ENCODE measurements at regions not wholly inside any gene's neighbourhood (a gene's known extent, or its start where the extent isn't known, plus 50 kb on each side); places are given as distances from the start of the nearest gene placed in this dataset.
"Not testable (repeated sequence)": the region's sequence is repeated elsewhere in the genome, so short reads cannot be mapped to it uniquely, and the experiment has no call there.

- DNase-seq, result no peak
Observed at GRCh38 chr7:101744588-101744987, 72.8 kb upstream of the CUX1 start.

- DNase-seq, result no peak
Observed at GRCh38 chr7:101746314-101746713, 71.1 kb upstream of the CUX1 start.

- DNase-seq, result no peak
Observed at GRCh38 chr7:101747053-101747878, 70.2 kb upstream of the CUX1 start.

DNA sequence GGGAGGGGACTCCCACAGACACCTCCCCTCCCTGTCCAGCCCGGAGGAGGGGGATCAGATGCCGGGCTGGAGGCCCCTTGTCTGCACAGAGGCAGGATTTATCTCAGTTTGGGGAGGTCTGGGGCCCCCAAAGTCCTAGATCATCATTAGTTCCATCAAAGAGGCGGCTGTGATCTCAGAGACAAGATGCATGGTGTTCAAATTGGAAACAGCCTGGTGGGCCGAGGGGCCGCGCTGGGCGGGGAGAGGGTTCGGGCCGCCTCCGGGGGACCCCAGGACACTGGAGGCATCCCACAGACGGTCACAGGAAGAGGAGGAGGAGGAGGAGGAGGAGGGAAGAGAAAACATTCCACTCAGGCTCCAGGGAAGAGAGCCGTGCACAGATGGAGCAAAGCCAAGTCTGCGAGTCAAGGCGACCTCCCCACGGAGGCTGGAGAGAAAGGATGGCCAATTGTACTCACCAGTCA is 69.5 kb upstream of the CUX1 start:
- no peak for DNase-seq

DNA sequence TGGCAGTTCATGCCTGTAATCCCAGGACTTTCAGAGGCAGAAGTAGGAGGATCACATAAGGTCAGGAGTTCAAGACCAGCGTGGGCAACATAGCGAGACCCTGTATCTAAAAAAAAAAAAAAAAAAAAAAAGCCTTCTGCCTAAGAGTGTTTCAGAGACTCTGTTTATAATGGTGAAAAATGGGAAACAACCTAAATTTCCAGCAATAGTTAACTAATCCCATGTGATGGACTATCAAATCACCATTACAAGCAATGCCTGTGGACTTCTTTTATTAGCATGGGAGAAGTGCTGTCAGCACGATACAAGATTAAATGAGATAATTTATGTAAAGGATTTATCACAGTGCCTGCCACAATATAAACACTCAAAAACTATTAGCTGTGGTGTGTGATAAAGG is 67.5 kb upstream of the CUX1 start:
- no peak for DNase-seq

GRCh38 chr7:101753316-101753715 is 64.1 kb upstream of the CUX1 start:
- no peak for DNase-seq

DNA sequence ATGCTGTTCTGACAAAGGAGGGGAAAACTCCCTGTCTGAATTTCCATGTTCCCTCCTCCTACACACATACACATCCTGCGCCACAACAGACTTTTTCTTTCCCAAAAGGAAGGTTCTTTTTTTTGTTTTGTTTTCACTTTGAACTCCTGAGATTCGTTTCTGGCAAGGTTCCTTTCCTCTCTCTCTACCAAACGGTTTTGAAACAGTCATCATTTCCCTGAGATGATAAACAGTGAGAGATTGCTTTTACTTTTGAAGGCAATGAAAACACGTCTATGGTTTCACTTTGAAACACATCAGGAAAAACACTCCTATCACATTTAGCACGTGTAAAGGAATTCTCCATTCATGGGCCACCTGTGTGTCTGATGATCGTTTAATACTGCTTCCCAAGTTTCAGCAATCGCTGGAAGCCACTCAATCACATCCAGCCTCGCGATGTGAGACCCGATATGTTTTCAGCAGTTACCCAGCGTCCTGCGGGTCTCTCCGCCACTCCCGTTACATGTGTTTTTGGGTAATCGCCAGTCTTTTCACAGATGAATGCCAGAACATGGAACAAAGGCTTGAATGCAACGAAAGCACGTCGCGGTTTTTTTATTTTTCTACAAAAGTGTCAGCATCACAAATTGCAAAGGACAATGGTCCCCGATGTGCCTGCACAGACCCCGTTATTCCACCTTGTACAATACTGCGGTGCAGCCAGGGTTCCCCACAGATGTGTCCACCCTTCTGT is 62.8 kb upstream of the CUX1 start:
- DNase-seq, result peak; percentile 51

DNA sequence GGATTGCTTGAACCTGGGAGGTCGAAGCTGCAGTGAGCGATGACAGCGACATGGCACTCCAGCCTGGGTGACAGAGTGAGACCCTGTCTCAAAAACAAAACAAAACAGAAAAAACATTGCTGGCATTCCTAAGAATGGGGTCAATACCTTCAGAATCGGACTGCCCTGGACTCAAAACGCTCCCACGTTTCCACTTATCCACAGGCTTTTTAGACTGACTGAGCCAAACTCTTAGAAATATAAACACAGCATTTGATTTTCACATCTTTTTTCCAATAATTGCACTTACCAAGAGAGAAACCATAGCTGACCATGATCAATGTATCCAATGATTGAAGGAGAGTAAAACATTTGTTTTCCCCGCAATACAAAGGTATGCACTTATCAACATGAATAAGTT is 59.5 kb upstream of the CUX1 start:
- no peak for DNase-seq

DNA sequence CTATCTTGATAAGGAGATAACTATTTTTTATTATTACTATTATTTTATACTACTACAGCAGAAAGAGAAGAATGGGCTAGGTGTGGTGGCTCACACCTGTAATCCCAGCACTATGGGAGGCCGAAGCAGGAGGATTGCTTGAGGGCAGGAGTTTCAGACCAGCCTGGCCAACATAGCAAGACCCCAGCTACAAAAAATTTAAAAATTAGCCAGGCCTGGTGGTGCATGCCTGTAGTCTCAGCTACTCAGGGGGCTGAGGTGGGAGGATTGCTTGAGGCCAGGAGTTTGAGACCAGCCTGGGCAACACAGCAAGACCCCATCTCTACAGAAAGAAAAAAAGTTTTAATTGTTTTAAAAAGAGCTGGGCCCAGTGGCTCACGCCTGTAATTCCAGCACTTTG is 58.9 kb upstream of the CUX1 start:
- not testable (repeated sequence) for DNase-seq

GRCh38 chr7:101764221-101764620 is 53.2 kb upstream of the CUX1 start:
- DNase-seq, result no peak

GRCh38 chr7:101767544-101767943 is 49.9 kb upstream of the CUX1 start:
- DNase-seq, result no peak

Data from femur (tissue), 1 donor.